K562 (cell line): ENCODE measurements at regions not wholly inside any gene's neighbourhood (a gene's known extent, or its start where the extent isn't known, plus 50 kb on each side); places are given as distances from the start of the nearest gene placed in this dataset.
A peak's percentile ranks its signal among the peaks of the same experiment; 100 is the strongest.

ENCODE experiments used
- ATAC-seq: fragments of 200-7000 bp; cut with Tn5 transposase; 3 replicates; pipeline ENCODE4 v1.9.1; 2020; ENCODE audit warnings: moderate library complexity
- BruUV-seq: library from RNA; stranded (reverse); fragments of 400-500 nt; replicated peaks from 2 replicates; lab custom pipeline; 2021; lab: Mats Ljungman, UMichigan
- CTCF ChIA-PET: fragments of 300-600 bp; formaldehyde crosslinking; extraction: SDS; loops from one replicate; lab custom pipeline; 2021; ENCODE audit warnings: low intra/inter-chr PET ratio; lab: Yijun Ruan, JAX
- POLR2A ChIA-PET: fragments of 300-600, 350-650 bp; sonication (Branson Sonifier 250); formaldehyde crosslinking; extraction: SDS; loops from one replicate; lab custom pipeline; 2021; ENCODE audit warnings: antibody characterized with exemption, inconsistent platforms; lab: Yijun Ruan, JAX
- DNase-seq, 4 experiments: peaks; one replicate each; pipeline versions ENCODE4 v3.0.0 to v3.0.0-alpha.2; 2011 to 2018; ENCODE audit warnings: low spot score in 3 of 4, mixed read lengths in 3 of 4; ENCODE audit errors: extremely low read depth in 1 of 4
- FAIRE-seq: peaks from 2 replicates; lab custom pipeline; 2011; peaks lifted over from hg19 to GRCh38; lab: Jason Lieb, UNC
- H2AFZ ChIP-seq: 2 replicates; pipeline ENCODE4 v1.6.0; 2011; ENCODE audit warnings: low read depth, low read length, control low read depth, inconsistent platforms
- H3K27ac ChIP-seq: fragments of 200-600 bp; 3 replicates; pipeline ENCODE4 v1.8.0; 2011; ENCODE audit warnings: low read depth, mild to moderate bottlenecking, control low read depth, inconsistent platforms, low read length, moderate library complexity, mixed read lengths; ENCODE audit errors: extremely low read depth
- H3K27me3 ChIP-seq, 2 experiments: fragments of 300-600 bp in 1 of 2; 2 replicates in 1 of 2; 3 replicates in 1 of 2; pipeline versions ENCODE4 v1.6.0 to v1.8.0; 2011; ENCODE audit warnings: inconsistent platforms in 2 of 2, low read length in 2 of 2, mild to moderate bottlenecking in 1 of 2, mixed read lengths in 1 of 2, moderate library complexity in 1 of 2; ENCODE audit not compliant: control insufficient read depth in 2 of 2, insufficient read depth in 2 of 2
- H3K36me3 ChIP-seq: fragments of 300-600 bp; 3 replicates; pipeline ENCODE4 v1.8.0; 2011; ENCODE audit warnings: mild to moderate bottlenecking, low read length, inconsistent platforms; ENCODE audit not compliant: control insufficient read depth, insufficient read depth
- H3K4me1 ChIP-seq, 2 experiments: fragments of 200-600 bp in 1 of 2; replicated peaks in 1 of 2; 2 replicates in 1 of 2; 3 replicates in 1 of 2; pipeline versions ENCODE4 v1.5.1 to v1.8.0; 2011; ENCODE audit warnings: inconsistent platforms in 2 of 2, low read length in 2 of 2, mild to moderate bottlenecking in 1 of 2, mixed read lengths in 1 of 2, moderate library complexity in 1 of 2; ENCODE audit not compliant: control insufficient read depth in 2 of 2, insufficient read depth in 2 of 2
- H3K4me2 ChIP-seq: 2 replicates; pipeline ENCODE4 v1.6.1; 2011; ENCODE audit warnings: low read length, control low read depth, inconsistent platforms, mixed read lengths; ENCODE audit not compliant: insufficient read depth
- H3K4me3 ChIP-seq: fragments of 200-600 bp; sonication (generic), shearing (Covaris generic); 2 replicates; pipeline ENCODE4 v1.5.1; 2016; ENCODE audit warnings: control low read depth, inconsistent platforms
- H3K79me2 ChIP-seq: fragments of 200-600 bp; 3 replicates; pipeline ENCODE4 v1.8.0; 2011; ENCODE audit warnings: low read length, inconsistent platforms; ENCODE audit not compliant: control insufficient read depth, insufficient read depth
- H3K9ac ChIP-seq, 2 experiments: 2 replicates each; pipeline versions ENCODE4 v1.6.0 to v1.6.1; 2011; ENCODE audit warnings: low read depth in 2 of 2, low read length in 2 of 2, control low read depth in 1 of 2, inconsistent platforms in 1 of 2, mild to moderate bottlenecking in 1 of 2, mixed read lengths in 1 of 2; ENCODE audit not compliant: insufficient read depth in 1 of 2
- H3K9me1 ChIP-seq: one replicate; pipeline ENCODE4 v1.6.0; 2011; ENCODE audit warnings: inconsistent platforms, mild to moderate bottlenecking, low read length, moderate library complexity; ENCODE audit not compliant: control insufficient read depth, insufficient read depth
- H3K9me3 ChIP-seq: replicated peaks from 2 replicates; pipeline ENCODE4 v1.5.1; 2011; ENCODE audit warnings: low read depth, low read length, inconsistent platforms; ENCODE audit not compliant: control insufficient read depth, insufficient read depth
- H4K20me1 ChIP-seq: replicated peaks from 2 replicates; pipeline ENCODE4 v1.6.1; 2011; ENCODE audit warnings: low read length, inconsistent platforms, mixed read lengths; ENCODE audit not compliant: control insufficient read depth, insufficient read depth
- C11orf30 ChIP-seq: fragments of 450-650 bp; IDR thresholded peaks from 2 replicates; pipeline ENCODE4 v1.6.1; 2016; ENCODE audit warnings: low read depth, mild to moderate bottlenecking
- CREM ChIP-seq: IDR thresholded peaks from 2 replicates; pipeline ENCODE4 v1.6.1; 2014; ENCODE audit warnings: antibody characterized with exemption, low read depth
- MAFF ChIP-seq: IDR thresholded peaks from 2 replicates; pipeline ENCODE4 v1.6.1; 2012; ENCODE audit warnings: low read length, improper control_type of control experiment
- MAFG ChIP-seq: fragments of 450-650 bp; conservative IDR thresholded peaks from 2 replicates; pipeline ENCODE4 v1.6.1; 2016; ENCODE audit warnings: missing genetic modification characterization, missing compliant biosample characterization
- MAFK ChIP-seq: IDR thresholded peaks from 2 replicates; pipeline ENCODE4 v1.6.1; 2011; ENCODE audit warnings: low read length, improper control_type of control experiment
- PKNOX1 ChIP-seq: fragments of 450-650 bp; IDR thresholded peaks from 2 replicates; pipeline ENCODE4 v1.6.1; 2016
- RBM15 ChIP-seq: fragments of 200-400 bp; formaldehyde crosslinking; IDR thresholded peaks from 2 replicates; pipeline ENCODE4 v1.6.1; 2018; ENCODE audit warnings: mild to moderate bottlenecking, low read length, moderate library complexity; ENCODE audit not compliant: insufficient read depth
- SMC3 ChIP-seq: conservative IDR thresholded peaks from 2 replicates; pipeline ENCODE4 v1.6.1; 2011; ENCODE audit warnings: low read depth, low read length, improper control_type of control experiment; ENCODE audit not compliant: insufficient read depth
- ZNF316 ChIP-seq: fragments of 450-650 bp; IDR thresholded peaks from 2 replicates; pipeline ENCODE4 v1.6.1; 2016
- ZNF408 ChIP-seq: fragments of 250-450 bp; sonication (Bioruptor Pico); IDR thresholded peaks from 2 replicates; pipeline ENCODE4 v1.4.0; 2020; ENCODE audit warnings: low read depth, mild to moderate bottlenecking, moderate library complexity
- ZNF41 ChIP-seq: fragments of 250-450 bp; sonication (Bioruptor Pico); conservative IDR thresholded peaks from 2 replicates; pipeline ENCODE4 v1.4.0; 2020; ENCODE audit warnings: mild to moderate bottlenecking
- ZNF551 ChIP-seq: fragments of 250-450 bp; sonication (Bioruptor Pico); IDR thresholded peaks from 2 replicates; pipeline ENCODE4 v1.5.0; 2021; ENCODE audit warnings: mild to moderate bottlenecking, moderate library complexity
- ZNF583 ChIP-seq: fragments of 250-450 bp; sonication (Bioruptor Pico); IDR thresholded peaks from 2 replicates; pipeline ENCODE4 v1.4.0; 2020
- ZNF75A ChIP-seq: fragments of 450-650 bp; formaldehyde crosslinking; IDR thresholded peaks from 2 replicates; pipeline ENCODE4 v1.4.0; 2020; ENCODE audit warnings: mild to moderate bottlenecking
- ZNF764 ChIP-seq: fragments of 250-450 bp; sonication (Bioruptor Pico); IDR thresholded peaks from 2 replicates; pipeline ENCODE4 v1.4.0; 2020; ENCODE audit warnings: low read depth, mild to moderate bottlenecking, moderate library complexity
- ZNF778 ChIP-seq: fragments of 450-650 bp; formaldehyde crosslinking; IDR thresholded peaks from 2 replicates; pipeline ENCODE4 v1.4.0; 2020; ENCODE audit warnings: mild to moderate bottlenecking, moderate library complexity
- ZSCAN29 ChIP-seq: fragments of 450-650 bp; IDR thresholded peaks from 2 replicates; pipeline ENCODE4 v1.6.1; 2017
- WGBS: fragments of 100-300 bp; shearing (Covaris generic); methylation state at CpG from one replicate; pipeline ENCODE4 v1.1.6; 2016; ENCODE audit warnings: low coverage, mixed read lengths; ENCODE audit not compliant: insufficient coverage; ENCODE audit errors: missing lambda C conversion rate; 5-methylcytosine and 5-hydroxymethylcytosine counted together
- in situ Hi-C: fragments of 300-500 bp; cut with MboI; formaldehyde crosslinking; loops from 4 replicates; pipeline ENCODE4 v1.15.0; 2018; ENCODE audit warnings: inconsistent platforms, mixed read lengths
- intact Hi-C: fragments of 100-400 bp; cut with micrococcal nuclease; formaldehyde crosslinking; loops from 2 replicates; pipeline ENCODE4 v1.14.2; 2022
- TF ChIP-seq, protein P1 (sequence below), 2 experiments: fragments of 250-450 bp in 1 of 2; fragments of 450-650 bp in 1 of 2; sonication (Bioruptor Pico) in 1 of 2; IDR thresholded peaks; 2 replicates each; pipeline versions ENCODE4 v1.6.1 to v1.8.0; 2016 to 2021; ENCODE audit warnings: mild to moderate bottlenecking in 2 of 2, moderate library complexity in 2 of 2, missing compliant biosample characterization in 1 of 2, missing genetic modification characterization in 1 of 2
- TF ChIP-seq, protein P2 (sequence below): sonication (generic); formaldehyde crosslinking; IDR thresholded peaks from 2 replicates; pipeline ENCODE4 v1.8.0; 2022; ENCODE audit warnings: mild to moderate bottlenecking, low read depth, missing genetic modification reagents
- TF ChIP-seq, protein P3 (sequence below): sonication (generic); formaldehyde crosslinking; IDR thresholded peaks from 2 replicates; pipeline ENCODE4 v1.8.0; 2022; ENCODE audit warnings: missing genetic modification reagents, mild to moderate bottlenecking, moderate library complexity, borderline replicate concordance

GRCh38 chr12:127014079-127014478 lies 1252.9 kb upstream of the TMEM132C start:
- H3K9me3 ChIP-seq = no peaks in the 10 kb centered on the region
- WGBS = 56% methylated on average over 1 of the region's 1 CpG
- no peak overlapping the region for H3K4me3 ChIP-seq
- TF ChIP-seq, protein P1, sequence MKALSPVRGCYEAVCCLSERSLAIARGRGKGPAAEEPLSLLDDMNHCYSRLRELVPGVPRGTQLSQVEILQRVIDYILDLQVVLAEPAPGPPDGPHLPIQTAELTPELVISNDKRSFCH (CRISPR knock-in tag; IDR thresholded peaks at IDR 0.05) = no peak
- TF ChIP-seq, protein P1 (tag; IDR thresholded peaks at IDR 0.05) = no peak
- TF ChIP-seq C11orf30 (peak; percentile 59; the same call in 1 of the 2 replicates), MAFK (peak; percentile 53; the same call in 1 of the 2 replicates), CREM (no peak), MAFG (tag) (peak; percentile 47), ZNF41 (no peak), ZNF778 (CRISPR knock-in tag) (no peak), ZSCAN29 (no peak), RBM15 (no peak), SMC3 (no peak), ZNF316 (peak; percentile 78), ZNF408 (CRISPR knock-in tag) (no peak), ZNF75A (CRISPR knock-in tag) (no peak), ZNF764 (no peak), PKNOX1 (no peak), MAFF (peak; percentile 70), ZNF551 (CRISPR knock-in tag) (no peak), ZNF583 (CRISPR knock-in tag) (no peak)
- TF ChIP-seq, protein P2, sequence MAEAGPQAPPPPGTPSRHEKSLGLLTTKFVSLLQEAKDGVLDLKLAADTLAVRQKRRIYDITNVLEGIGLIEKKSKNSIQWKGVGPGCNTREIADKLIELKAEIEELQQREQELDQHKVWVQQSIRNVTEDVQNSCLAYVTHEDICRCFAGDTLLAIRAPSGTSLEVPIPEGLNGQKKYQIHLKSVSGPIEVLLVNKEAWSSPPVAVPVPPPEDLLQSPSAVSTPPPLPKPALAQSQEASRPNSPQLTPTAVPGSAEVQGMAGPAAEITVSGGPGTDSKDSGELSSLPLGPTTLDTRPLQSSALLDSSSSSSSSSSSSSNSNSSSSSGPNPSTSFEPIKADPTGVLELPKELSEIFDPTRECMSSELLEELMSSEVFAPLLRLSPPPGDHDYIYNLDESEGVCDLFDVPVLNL (CRISPR knock-in tag) = no peak
- TF ChIP-seq, protein P3, sequence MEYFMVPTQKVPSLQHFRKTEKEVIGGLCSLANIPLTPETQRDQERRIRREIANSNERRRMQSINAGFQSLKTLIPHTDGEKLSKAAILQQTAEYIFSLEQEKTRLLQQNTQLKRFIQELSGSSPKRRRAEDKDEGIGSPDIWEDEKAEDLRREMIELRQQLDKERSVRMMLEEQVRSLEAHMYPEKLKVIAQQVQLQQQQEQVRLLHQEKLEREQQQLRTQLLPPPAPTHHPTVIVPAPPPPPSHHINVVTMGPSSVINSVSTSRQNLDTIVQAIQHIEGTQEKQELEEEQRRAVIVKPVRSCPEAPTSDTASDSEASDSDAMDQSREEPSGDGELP (CRISPR knock-in tag) = no peak
- no peak overlapping the region for H3K9ac ChIP-seq
- FAIRE-seq (no peak), DNase-seq (no peak), ATAC-seq (no peak)
- no peaks in the 10 kb centered on the region for H3K79me2 ChIP-seq
- H3K27me3 ChIP-seq = no peaks in the 10 kb centered on the region
- H3K4me1 ChIP-seq = no peaks in the 10 kb centered on the region
- no peaks in the 10 kb centered on the region for H3K36me3 ChIP-seq
- H3K4me2 ChIP-seq = no peak overlapping the region
- intact Hi-C loops = no loop called here
- ChIA-PET POLR2A (no interaction called here), CTCF (interaction anchor here (0.6 kb wide), 1 partner anchor 13 kb away, joined by 3 read pairs; no protein-coding TSS in a partner anchor)
- in situ Hi-C loops = no loop called here
- H4K20me1 ChIP-seq = no peaks in the 10 kb centered on the region
- BruUV-seq = no TSS peak
- H3K9me1 ChIP-seq = no peaks in the 10 kb centered on the region
- H3K27ac ChIP-seq = no peak overlapping the region
- H2AFZ ChIP-seq = no peak overlapping the region
